Neural progenitor cell (in vitro differentiated cells): ENCODE measurements at regions not wholly inside any gene's neighbourhood (a gene's known extent, or its start where the extent isn't known, plus 50 kb on each side); places are given as distances from the start of the nearest gene placed in this dataset.

Experiments
- CTCF ChIP-seq: fragments of 200-600 bp; sonication (generic); IDR thresholded peaks from 2 replicates; pipeline ENCODE4 v1.5.1; 2017; ENCODE audit warnings: antibody characterized with exemption, mild to moderate bottlenecking
- EZH2 ChIP-seq: fragments of 200-600 bp; sonication (generic); IDR thresholded peaks from 2 replicates; pipeline ENCODE4 v1.6.1; 2017; ENCODE audit warnings: antibody characterized with exemption, mild to moderate bottlenecking, moderate library complexity

- TF ChIP-seq EZH2 (no peak), CTCF (no peak)
Observed at GRCh38 chr4:177228599-177228998, 81.1 kb upstream of the NEIL3 start.
